ENCODE measurements at regions not wholly inside any gene's neighbourhood (a gene's known extent, or its start where the extent isn't known, plus 50 kb on each side); places are given as distances from the start of the nearest gene placed in this dataset.

- no peak for TF ChIP-seq CTCF (IDR thresholded peaks at IDR 0.05)
- no peak for TF ChIP-seq POLR2A (IDR thresholded peaks at IDR 0.05)
- TF ChIP-seq POLR2AphosphoS5 (IDR thresholded peaks at IDR 0.05): no peak
- Histone ChIP-seq H3K27me3 (no peaks in the 10 kb centered on the region), H3K9me3 (no peaks in the 10 kb centered on the region), H3K4me1 (no peaks in the 10 kb centered on the region), H3K4me3 (no peak overlapping the region), H3K27ac (no peak overlapping the region), H3K36me3 (no peaks in the 10 kb centered on the region)
- intact Hi-C loops (cut with DNase I; ENCODE audit: low total_unique reads): no loop called here
- DNase-seq (ENCODE audit: low spot score in 2 of 2): no peak
Observed at GRCh38 chr20:40753472-40753871, 64.4 kb upstream of the MAFB start.

GRCh38 chr20:40754339-40754943 is 65.4 kb upstream of the MAFB start:
- no peak for DNase-seq (ENCODE audit: low spot score in 2 of 2)
- Histone ChIP-seq H3K4me3 (no peak overlapping the region), H3K27ac (no peak overlapping the region), H3K36me3 (no peaks in the 10 kb centered on the region), H3K27me3 (no peaks in the 10 kb centered on the region), H3K4me1 (no peaks in the 10 kb centered on the region), H3K9me3 (no peaks in the 10 kb centered on the region)
- intact Hi-C loops (cut with DNase I; ENCODE audit: low total_unique reads): no loop called here
- TF ChIP-seq POLR2A (IDR thresholded peaks at IDR 0.05) (no peak), CTCF (IDR thresholded peaks at IDR 0.05) (no peak), POLR2AphosphoS5 (IDR thresholded peaks at IDR 0.05) (no peak)

DNA sequence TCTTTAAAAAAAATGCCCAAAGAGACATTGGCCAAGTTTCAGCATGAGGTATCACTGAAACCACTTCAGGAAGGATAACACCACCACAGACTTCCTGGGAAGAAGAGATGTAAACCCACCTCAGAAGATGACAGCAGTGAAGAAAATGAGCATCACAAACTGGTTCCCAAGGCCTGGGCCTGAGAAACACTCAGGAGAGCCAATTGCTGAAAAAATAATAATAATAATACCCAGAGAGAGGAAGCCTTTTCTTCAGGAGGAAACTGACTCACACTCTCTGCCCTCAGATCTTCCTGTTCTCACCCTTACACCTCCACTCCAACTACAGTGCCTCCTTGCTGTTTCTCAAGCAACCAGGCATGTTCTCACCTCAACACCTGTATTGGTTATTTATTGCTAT is 68.1 kb upstream of the MAFB start:
- Histone ChIP-seq H3K4me3 (no peak overlapping the region), H3K27me3 (no peaks in the 10 kb centered on the region), H3K36me3 (no peaks in the 10 kb centered on the region), H3K27ac (no peak overlapping the region), H3K4me1 (no peaks in the 10 kb centered on the region), H3K9me3 (no peaks in the 10 kb centered on the region)
- TF ChIP-seq CTCF (IDR thresholded peaks at IDR 0.05) (no peak), POLR2AphosphoS5 (IDR thresholded peaks at IDR 0.05) (no peak)
- intact Hi-C loops (cut with DNase I; ENCODE audit: low total_unique reads): no loop called here
- no peak for DNase-seq (ENCODE audit: low spot score in 2 of 2)

GRCh38 chr20:40758790-40759189 is 69.8 kb upstream of the MAFB start:
- no peak for TF ChIP-seq CTCF (IDR thresholded peaks at IDR 0.05)
- no peak for TF ChIP-seq POLR2A (IDR thresholded peaks at IDR 0.05)
- no peak for TF ChIP-seq POLR2AphosphoS5 (IDR thresholded peaks at IDR 0.05)
- intact Hi-C loops (cut with DNase I; ENCODE audit: low total_unique reads): no loop called here

GRCh38 chr20:40760399-40760798 is 71.4 kb upstream of the MAFB start:
- no peaks in the 10 kb centered on the region for H3K9me3 ChIP-seq
- intact Hi-C loops (cut with DNase I; ENCODE audit: low total_unique reads): no loop called here

More at GRCh38 chr20:40758790-40759189, 69.8 kb upstream of the MAFB start:
- DNase-seq (ENCODE audit: low spot score in 2 of 2): no peak
- Histone ChIP-seq H3K4me3 (no peak overlapping the region), H3K27me3 (no peaks in the 10 kb centered on the region), H3K27ac (no peak overlapping the region), H3K36me3 (no peaks in the 10 kb centered on the region), H3K4me1 (no peaks in the 10 kb centered on the region), H3K9me3 (no peaks in the 10 kb centered on the region)

More at GRCh38 chr20:40760399-40760798, 71.4 kb upstream of the MAFB start:
- DNase-seq (ENCODE audit: low spot score in 2 of 2): no peak
- Histone ChIP-seq H3K27me3 (no peaks in the 10 kb centered on the region), H3K27ac (no peak overlapping the region), H3K36me3 (no peaks in the 10 kb centered on the region), H3K4me1 (no peaks in the 10 kb centered on the region), H3K4me3 (no peak overlapping the region)
- TF ChIP-seq POLR2AphosphoS5 (IDR thresholded peaks at IDR 0.05): no peak
- TF ChIP-seq POLR2A (IDR thresholded peaks at IDR 0.05): no peak
- TF ChIP-seq CTCF (IDR thresholded peaks at IDR 0.05): no peak

All from breast epithelium (tissue), 4 donors.